Fibroblast of lung (primary cell): ENCODE measurements at regions not wholly inside any gene's neighbourhood (a gene's known extent, or its start where the extent isn't known, plus 50 kb on each side); places are given as distances from the start of the nearest gene placed in this dataset.

Experiments used
- CTCF ChIP-seq, 2 donors: IDR thresholded peaks in 1 of 2; conservative IDR thresholded peaks in 1 of 2; 1 replicate in 1 of 2; 2 replicates in 1 of 2; pipeline ENCODE4 v1.5.1; 2011 to 2012; ENCODE audit warnings: low read length in 2 of 2, control low read depth in 1 of 2, inconsistent platforms in 1 of 2, low read depth in 1 of 2, mild to moderate bottlenecking in 1 of 2
- EZH2 ChIP-seq: IDR thresholded peaks from 2 replicates; pipeline ENCODE4 v1.5.1; 2012; ENCODE audit warnings: low read length, control low read depth, mild to moderate bottlenecking; ENCODE audit errors: missing control alignments

- TF ChIP-seq CTCF (conservative IDR thresholded peaks at IDR 0.05 in 1 of 2, IDR thresholded peaks at IDR 0.05 in 1 of 2; ENCODE audit: low read depth in 1 of 2, low read length in 2 of 2) (no peak), EZH2 (no peak)
These were observed 53.0 kb upstream of the SLC39A10 start for GRCh38 chr2:195603998-195604397.
